Uterus (tissue), 3 donors: ENCODE measurements at regions not wholly inside any gene's neighbourhood (a gene's known extent, or its start where the extent isn't known, plus 50 kb on each side); places are given as distances from the start of the nearest gene placed in this dataset.

ENCODE experiments used
- DNase-seq, 2 donors: peaks; one replicate each; pipeline ENCODE4 v3.0.0-alpha.2; 2019 to 2020
- H3K27ac ChIP-seq, 2 donors: fragments of 200-600 bp; sonication (generic); 1 replicate in 1 of 2; 2 replicates in 1 of 2; pipeline ENCODE4 v1.5.1; 2016 to 2018
- H3K27me3 ChIP-seq, 2 donors: fragments of 200-600 bp; sonication (generic); one replicate each; pipeline ENCODE4 v1.5.1; 2018 to 2019; ENCODE audit warnings: control low read depth in 1 of 2
- H3K36me3 ChIP-seq, 2 donors: fragments of 200-600 bp; sonication (generic); one replicate each; pipeline ENCODE4 v1.5.1; 2019; ENCODE audit warnings: control low read depth in 1 of 2
- H3K4me1 ChIP-seq, 2 donors: fragments of 200-600 bp; sonication (generic); one replicate each; pipeline ENCODE4 v1.5.1; 2018 to 2019; ENCODE audit warnings: control low read depth in 1 of 2
- H3K4me3 ChIP-seq, 2 donors: fragments of 200-600 bp; sonication (generic); 1 replicate in 1 of 2; 2 replicates in 1 of 2; pipeline ENCODE4 v1.5.1; 2018 to 2019; ENCODE audit warnings: mild to moderate bottlenecking in 1 of 2
- H3K9me3 ChIP-seq, 2 donors: fragments of 200-600 bp; sonication (generic); one replicate each; pipeline ENCODE4 v1.5.1; 2019; ENCODE audit warnings: control low read depth in 1 of 2
- CTCF ChIP-seq, 4 experiments: fragments of 200-600 bp in 2 of 4; fragments of 450-650 bp in 2 of 4; sonication (generic) in 2 of 4; IDR thresholded peaks; one replicate each; pipeline ENCODE4 v1.5.1; 2016 to 2019; ENCODE audit warnings: antibody characterized with exemption in 4 of 4, mild to moderate bottlenecking in 2 of 4, moderate library complexity in 1 of 4
- POLR2A ChIP-seq, 2 donors: fragments of 450-650 bp; IDR thresholded peaks; one replicate each; pipeline ENCODE4 v1.6.1; 2016; ENCODE audit warnings: antibody characterized with exemption in 2 of 2, mild to moderate bottlenecking in 1 of 2, moderate library complexity in 1 of 2
- intact Hi-C: fragments of 100-400 bp; cut with DNase I; formaldehyde crosslinking; loops from one replicate; pipeline ENCODE4 v1.15.1; 2023; ENCODE audit warnings: low total_unique reads
- donor health status: DM: yes; HTN: yes; CAD: no.

DNA sequence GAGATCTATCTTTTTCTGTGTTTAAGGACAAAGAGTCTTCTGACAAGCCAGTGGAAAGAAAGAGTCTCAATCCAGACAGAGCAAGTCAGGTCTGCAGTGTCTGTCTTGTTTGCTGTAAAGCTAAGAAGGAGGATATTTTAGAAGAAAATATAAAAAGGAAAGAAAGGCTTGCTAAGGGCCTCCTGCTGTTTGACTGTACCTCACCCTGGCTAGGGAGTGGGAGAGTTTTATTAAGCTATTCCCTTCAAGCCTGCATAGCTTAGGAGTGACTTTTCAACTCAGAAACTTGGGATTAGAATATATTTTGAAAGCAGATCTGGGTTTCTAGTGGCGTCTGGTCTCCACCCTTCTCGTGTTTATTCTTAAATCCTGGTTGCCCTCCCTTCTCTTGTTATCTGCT lies 460.0 kb downstream of the COG6 start:
- Histone ChIP-seq H3K4me3 (no peak overlapping the region), H3K9me3 (no peaks in the 10 kb centered on the region), H3K4me1 (peaks cover 4 to 12% of the 10 kb centered on the region in 2 donors), H3K36me3 (no peaks in the 10 kb centered on the region), H3K27me3 (no peaks in the 10 kb centered on the region), H3K27ac (peak overlapping the region; percentile 84)
- TF ChIP-seq CTCF (IDR thresholded peaks at IDR 0.05) (no peak), POLR2A (IDR thresholded peaks at IDR 0.05) (no peak)
- no peak for DNase-seq
- intact Hi-C loops = no loop called here

- Histone ChIP-seq H3K27me3 (no peaks in the 10 kb centered on the region), H3K36me3 (no peaks in the 10 kb centered on the region), H3K9me3 (no peaks in the 10 kb centered on the region), H3K27ac (peak overlapping the region; percentile 84), H3K4me3 (no peak overlapping the region), H3K4me1 (peaks cover 4 to 12% of the 10 kb centered on the region in 2 donors)
- DNase-seq = peak; percentile 46 to 80
- TF ChIP-seq POLR2A (IDR thresholded peaks at IDR 0.05) = no peak
- TF ChIP-seq CTCF (IDR thresholded peaks at IDR 0.05) = no peak
- intact Hi-C loops = no loop called here
These were observed 460.5 kb downstream of the COG6 start for GRCh38 chr13:40116008-40116407.

DNA sequence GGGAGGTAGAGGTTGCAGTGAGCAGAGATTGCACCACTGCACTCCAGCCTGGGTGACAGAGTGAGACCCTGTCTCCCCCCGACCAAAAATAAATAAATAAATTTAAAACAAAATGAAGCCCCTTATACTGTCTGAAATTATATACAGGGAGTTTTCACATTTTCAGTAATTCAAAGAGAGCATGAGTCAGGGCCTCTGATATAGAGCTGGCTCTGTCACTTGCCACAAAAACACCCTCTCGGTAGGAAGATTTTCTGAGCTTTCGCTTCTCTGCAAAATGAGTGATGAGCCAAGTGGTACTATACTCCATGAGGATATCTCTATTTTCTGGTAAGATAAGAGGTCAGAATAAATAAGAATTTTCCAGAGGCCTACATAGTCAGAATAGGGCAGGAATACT lies 462.9 kb downstream of the COG6 start:
- Histone ChIP-seq H3K27me3 (no peaks in the 10 kb centered on the region), H3K4me1 (peaks cover 4 to 12% of the 10 kb centered on the region in 2 donors), H3K36me3 (no peaks in the 10 kb centered on the region), H3K27ac (peak overlapping the region; percentile 7 to 84), H3K9me3 (no peaks in the 10 kb centered on the region), H3K4me3 (no peak overlapping the region)
- intact Hi-C loops = no loop called here
- DNase-seq = no peak
- TF ChIP-seq CTCF (IDR thresholded peaks at IDR 0.05) = no peak
- TF ChIP-seq POLR2A (IDR thresholded peaks at IDR 0.05) = no peak

GRCh38 chr13:40119852-40120251 lies 464.4 kb downstream of the COG6 start:
- no peak for DNase-seq
- peak overlapping the region; percentile 58 to 68 for H3K27ac ChIP-seq
- no peaks in the 10 kb centered on the region for H3K27me3 ChIP-seq
- TF ChIP-seq POLR2A (IDR thresholded peaks at IDR 0.05) = no peak
- no peak for TF ChIP-seq CTCF (IDR thresholded peaks at IDR 0.05)
- no peaks in the 10 kb centered on the region for H3K36me3 ChIP-seq
- H3K4me3 ChIP-seq = no peak overlapping the region
- intact Hi-C loops = no loop called here
- H3K4me1 ChIP-seq = peaks cover 4 to 6% of the 10 kb centered on the region in 2 donors
- no peaks in the 10 kb centered on the region for H3K9me3 ChIP-seq

- H3K27ac ChIP-seq = peak overlapping the region; percentile 58 to 68
These were observed 464.8 kb downstream of the COG6 start for GRCh38 chr13:40120288-40120687.

More at GRCh38 chr13:40120288-40120687, 464.8 kb downstream of the COG6 start:
- H3K36me3 ChIP-seq = no peaks in the 10 kb centered on the region
- H3K4me3 ChIP-seq = no peak overlapping the region
- TF ChIP-seq CTCF (IDR thresholded peaks at IDR 0.05) (no peak), POLR2A (IDR thresholded peaks at IDR 0.05) (no peak)
- no peaks in the 10 kb centered on the region for H3K27me3 ChIP-seq
- H3K9me3 ChIP-seq = no peaks in the 10 kb centered on the region
- intact Hi-C loops = no loop called here
- peaks cover 1 to 4% of the 10 kb centered on the region in 2 donors for H3K4me1 ChIP-seq
- DNase-seq = no peak
